Lower lobe of right lung (tissue), 2 donors: ENCODE measurements at regions not wholly inside any gene's neighbourhood (a gene's known extent, or its start where the extent isn't known, plus 50 kb on each side); places are given as distances from the start of the nearest gene placed in this dataset.

ENCODE experiments used
- ATAC-seq, 2 donors: fragments of 200-7000 bp; cut with Tn5 transposase; one replicate each; pipeline ENCODE4 v1.9.1; 2020 to 2022; ENCODE audit warnings: mild to moderate bottlenecking in 2 of 2, moderate library complexity in 2 of 2
- DNase-seq: peaks from one replicate; pipeline ENCODE4 v3.0.0-alpha.2; 2020
- H3K27ac ChIP-seq: fragments of 200-600 bp; one replicate; pipeline ENCODE4 v1.8.0; 2022
- H3K27me3 ChIP-seq: fragments of 200-600 bp; one replicate; pipeline ENCODE4 v1.8.0; 2022; ENCODE audit warnings: low read depth
- H3K36me3 ChIP-seq: fragments of 200-600 bp; one replicate; pipeline ENCODE4 v1.8.0; 2022; ENCODE audit warnings: mild to moderate bottlenecking
- H3K4me1 ChIP-seq: fragments of 200-600 bp; one replicate; pipeline ENCODE4 v1.8.0; 2022
- H3K4me3 ChIP-seq: fragments of 200-600 bp; one replicate; pipeline ENCODE4 v1.8.0; 2022; ENCODE audit warnings: mild to moderate bottlenecking
- H3K9me3 ChIP-seq: fragments of 200-600 bp; one replicate; pipeline ENCODE4 v1.8.0; 2022
- intact Hi-C: fragments of 100-400 bp; cut with DNase I; formaldehyde crosslinking; loops from one replicate; pipeline ENCODE4 v1.11.0; 2022
- TF ChIP-seq, protein P1 (sequence below): fragments of 200-600 bp; IDR thresholded peaks from one replicate; pipeline ENCODE4 v1.8.0; 2022; ENCODE audit warnings: antibody characterized with exemption, mild to moderate bottlenecking
- donor health status: DM: no; HTN: yes; CAD: no; lungs with severe emphysema.

DNA sequence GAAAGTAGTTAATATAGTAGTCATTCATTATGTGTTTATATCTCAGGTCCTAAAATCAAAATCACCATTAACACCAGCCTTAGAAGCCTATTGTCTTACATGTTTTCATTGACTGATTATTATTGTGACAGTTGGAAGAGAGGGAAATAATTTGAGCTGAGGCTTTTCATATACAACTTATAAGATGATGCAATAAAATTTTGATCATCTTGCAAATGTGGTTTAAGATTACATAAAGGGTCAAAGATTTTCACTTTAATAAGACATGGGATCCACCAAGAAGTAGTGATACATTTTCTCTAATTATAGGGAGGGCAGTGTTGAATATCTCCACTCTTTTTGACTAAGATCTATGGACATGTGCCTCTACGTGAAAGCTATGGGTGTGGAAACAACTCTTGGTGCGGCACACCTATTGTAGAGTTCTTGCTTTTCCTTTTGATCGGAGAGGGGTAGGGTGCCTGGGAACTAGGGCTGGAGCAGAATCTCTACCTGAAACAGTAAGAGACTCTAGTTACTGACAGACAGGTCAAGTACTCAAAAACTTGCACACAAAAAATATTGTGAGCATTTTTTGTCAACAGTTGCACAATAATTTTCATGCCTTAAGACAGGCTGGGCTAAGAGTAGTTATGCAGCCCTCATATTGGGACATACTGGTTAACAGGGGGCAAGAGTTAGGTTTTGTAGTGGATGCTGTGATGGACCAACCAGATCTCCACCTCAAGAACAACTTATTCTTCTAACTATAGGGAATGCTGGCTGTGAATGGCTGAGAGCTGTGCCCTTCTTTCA, 139.3 kb upstream of the FST start:
- intact Hi-C loops, result no loop called here
- H3K36me3 ChIP-seq, result no peaks in the 10 kb centered on the region
- ATAC-seq (no peak), DNase-seq (no peak)
- no peak overlapping the region for H3K4me3 ChIP-seq
- no peak overlapping the region for H3K27ac ChIP-seq
- TF ChIP-seq, protein P1, sequence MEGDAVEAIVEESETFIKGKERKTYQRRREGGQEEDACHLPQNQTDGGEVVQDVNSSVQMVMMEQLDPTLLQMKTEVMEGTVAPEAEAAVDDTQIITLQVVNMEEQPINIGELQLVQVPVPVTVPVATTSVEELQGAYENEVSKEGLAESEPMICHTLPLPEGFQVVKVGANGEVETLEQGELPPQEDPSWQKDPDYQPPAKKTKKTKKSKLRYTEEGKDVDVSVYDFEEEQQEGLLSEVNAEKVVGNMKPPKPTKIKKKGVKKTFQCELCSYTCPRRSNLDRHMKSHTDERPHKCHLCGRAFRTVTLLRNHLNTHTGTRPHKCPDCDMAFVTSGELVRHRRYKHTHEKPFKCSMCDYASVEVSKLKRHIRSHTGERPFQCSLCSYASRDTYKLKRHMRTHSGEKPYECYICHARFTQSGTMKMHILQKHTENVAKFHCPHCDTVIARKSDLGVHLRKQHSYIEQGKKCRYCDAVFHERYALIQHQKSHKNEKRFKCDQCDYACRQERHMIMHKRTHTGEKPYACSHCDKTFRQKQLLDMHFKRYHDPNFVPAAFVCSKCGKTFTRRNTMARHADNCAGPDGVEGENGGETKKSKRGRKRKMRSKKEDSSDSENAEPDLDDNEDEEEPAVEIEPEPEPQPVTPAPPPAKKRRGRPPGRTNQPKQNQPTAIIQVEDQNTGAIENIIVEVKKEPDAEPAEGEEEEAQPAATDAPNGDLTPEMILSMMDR, result no peak
- no peaks in the 10 kb centered on the region for H3K4me1 ChIP-seq
- H3K27me3 ChIP-seq, result no peaks in the 10 kb centered on the region
- no peaks in the 10 kb centered on the region for H3K9me3 ChIP-seq

- intact Hi-C loops, result no loop called here
- H3K36me3 ChIP-seq, result no peaks in the 10 kb centered on the region
- no peaks in the 10 kb centered on the region for H3K4me1 ChIP-seq
- no peaks in the 10 kb centered on the region for H3K9me3 ChIP-seq
- H3K4me3 ChIP-seq, result no peak overlapping the region
- no peaks in the 10 kb centered on the region for H3K27me3 ChIP-seq
- ATAC-seq (no peak), DNase-seq (no peak)
- no peak overlapping the region for H3K27ac ChIP-seq
- TF ChIP-seq, protein P1, result no peak
Observed at GRCh38 chr5:53342236-53342635, 138.2 kb upstream of the FST start.

DNA sequence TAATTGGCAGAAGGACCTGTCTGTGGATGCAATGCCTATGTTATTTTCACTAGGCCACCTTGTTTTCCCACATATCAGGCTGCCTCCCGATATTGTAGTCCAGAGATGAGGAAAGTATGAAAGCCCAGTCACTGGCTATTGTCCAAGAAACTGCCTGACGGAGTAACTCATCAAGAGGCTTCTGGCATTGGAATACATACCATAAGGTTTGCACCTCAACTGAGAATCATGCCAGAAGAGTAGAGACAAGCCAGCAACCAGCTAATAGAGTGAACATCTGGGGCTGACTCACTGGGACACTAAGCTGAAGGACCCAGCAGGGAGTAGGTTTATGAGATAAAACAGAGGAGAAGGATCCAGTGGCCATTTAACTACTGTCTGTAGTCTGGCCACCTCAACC, 137.2 kb upstream of the FST start:
- no peak for DNase-seq
- Histone ChIP-seq H3K36me3 (no peaks in the 10 kb centered on the region), H3K27ac (no peak overlapping the region), H3K4me1 (no peaks in the 10 kb centered on the region), H3K4me3 (no peak overlapping the region), H3K9me3 (no peaks in the 10 kb centered on the region), H3K27me3 (no peaks in the 10 kb centered on the region)
- intact Hi-C loops, result no loop called here
- ATAC-seq, result no peak
- TF ChIP-seq, protein P1, result no peak

DNA sequence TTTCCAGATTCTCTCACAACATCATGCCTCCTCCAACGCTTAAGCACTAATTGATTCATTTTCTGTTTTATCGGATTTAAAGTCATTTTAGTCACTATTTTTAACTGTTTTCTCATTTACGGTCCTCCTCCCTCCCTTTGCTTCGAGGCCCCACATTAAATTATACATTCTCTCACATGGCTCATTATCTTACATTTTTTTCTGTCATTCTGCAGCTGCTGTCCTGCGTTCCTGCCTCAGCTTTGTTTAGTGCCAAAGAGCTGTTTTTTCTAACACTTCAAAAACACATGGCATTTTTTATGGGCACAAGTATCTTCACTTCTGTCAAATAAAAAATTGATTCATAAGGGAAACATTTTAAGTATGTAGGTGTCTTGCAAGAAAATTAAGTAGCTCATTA, 130.1 kb upstream of the FST start:
- no peak for DNase-seq
- Histone ChIP-seq H3K4me3 (no peak overlapping the region), H3K4me1 (no peaks in the 10 kb centered on the region), H3K9me3 (no peaks in the 10 kb centered on the region), H3K27me3 (no peaks in the 10 kb centered on the region), H3K27ac (no peak overlapping the region), H3K36me3 (no peaks in the 10 kb centered on the region)
- TF ChIP-seq, protein P1, result no peak
- ATAC-seq, result no peak
- intact Hi-C loops, result no loop called here

DNA sequence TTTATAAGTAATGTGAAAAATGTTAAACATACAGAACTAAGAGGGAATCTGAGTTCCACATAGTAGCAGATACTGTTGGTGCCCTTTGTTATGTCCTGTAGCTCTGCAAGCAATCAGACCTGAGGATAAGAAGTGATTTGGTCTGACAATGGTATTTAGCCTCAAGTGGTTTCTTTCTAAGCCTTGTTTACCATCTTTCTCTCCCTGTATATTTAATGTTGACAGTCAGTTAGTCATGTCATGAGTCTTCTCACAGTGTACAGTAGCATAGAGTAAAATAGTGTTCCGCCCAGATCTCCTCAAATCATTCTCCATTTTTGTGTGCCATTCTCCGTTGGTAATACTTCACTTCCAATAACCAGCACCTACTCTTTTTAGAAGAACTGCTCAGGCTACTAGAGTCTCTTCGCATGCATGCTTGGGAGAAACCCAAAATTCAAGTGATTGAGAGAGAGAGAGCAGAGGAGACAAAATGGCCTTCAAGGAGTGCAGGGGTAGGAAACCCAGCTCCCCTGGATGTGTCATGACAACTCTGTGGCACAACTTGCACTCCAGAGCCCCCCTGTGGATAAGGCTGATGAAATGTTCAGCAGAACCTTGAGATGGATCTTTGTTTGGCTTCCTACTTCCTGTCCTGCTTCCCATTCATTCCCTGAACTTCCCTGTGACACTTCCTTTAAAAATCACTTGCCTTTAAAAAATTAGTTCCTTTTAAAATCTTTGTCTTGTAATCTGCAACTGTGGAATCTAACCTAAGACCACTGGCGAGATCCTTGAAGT, 129.2 kb upstream of the FST start:
- no peak for ATAC-seq
- Histone ChIP-seq H3K27ac (no peak overlapping the region), H3K27me3 (no peaks in the 10 kb centered on the region), H3K9me3 (no peaks in the 10 kb centered on the region), H3K36me3 (no peaks in the 10 kb centered on the region), H3K4me1 (no peaks in the 10 kb centered on the region), H3K4me3 (no peak overlapping the region)
- TF ChIP-seq, protein P1, result no peak
- intact Hi-C loops, result no loop called here
- no peak for DNase-seq
